Astrocyte of the cerebellum (primary cell): ENCODE measurements at regions not wholly inside any gene's neighbourhood (a gene's known extent, or its start where the extent isn't known, plus 50 kb on each side); places are given as distances from the start of the nearest gene placed in this dataset.

ENCODE experiments used
- DNase-seq: peaks from one replicate; pipeline ENCODE4 v3.0.0-alpha.2; 2011; ENCODE audit warnings: low read depth
- H3K4me3 ChIP-seq: 2 replicates; pipeline ENCODE4 v1.5.1; 2011; ENCODE audit warnings: mild to moderate bottlenecking, low read depth, low read length, moderate library complexity
- CTCF ChIP-seq: IDR thresholded peaks from 2 replicates; pipeline ENCODE4 v1.5.1; 2012; ENCODE audit warnings: low read length, low read depth, moderate library complexity, mild to moderate bottlenecking; ENCODE audit errors: missing control alignments
- in situ Hi-C: cut with HindIII; loops from 2 replicates; pipeline ENCODE4 v1.10.0; 2017; ENCODE audit warnings: low sequenced_read_pairs

GRCh38 chr5:89452081-89452480 is 569.1 kb upstream of the MEF2C start:
- H3K4me3 ChIP-seq: no peak overlapping the region
- no peak for TF ChIP-seq CTCF
- no peak for DNase-seq
- in situ Hi-C loops: no loop called here

- in situ Hi-C loops: no loop called here
- no peak overlapping the region for H3K4me3 ChIP-seq
- no peak for TF ChIP-seq CTCF
- no peak for DNase-seq
Observed at GRCh38 chr5:89451263-89451662, 568.3 kb upstream of the MEF2C start.

- H3K4me3 ChIP-seq: no peak overlapping the region
- TF ChIP-seq CTCF: no peak
- DNase-seq: no peak
- in situ Hi-C loops: no loop called here
Observed at GRCh38 chr5:89450149-89450538, 567.2 kb upstream of the MEF2C start.

GRCh38 chr5:89449392-89450148 is 566.6 kb upstream of the MEF2C start:
- no peak for TF ChIP-seq CTCF
- DNase-seq: no peak
- H3K4me3 ChIP-seq: no peak overlapping the region
- in situ Hi-C loops: no loop called here

- no peak for TF ChIP-seq CTCF
- in situ Hi-C loops: no loop called here
- DNase-seq: no peak
- H3K4me3 ChIP-seq: no peak overlapping the region
Observed at GRCh38 chr5:89447027-89447426, 564.0 kb upstream of the MEF2C start.

- in situ Hi-C loops: no loop called here
- TF ChIP-seq CTCF: no peak
- H3K4me3 ChIP-seq: no peak overlapping the region
- no peak for DNase-seq
Observed at GRCh38 chr5:89445106-89445745, 562.2 kb upstream of the MEF2C start.
